Aorta (tissue), 5 donors: ENCODE measurements at regions not wholly inside any gene's neighbourhood (a gene's known extent, or its start where the extent isn't known, plus 50 kb on each side); places are given as distances from the start of the nearest gene placed in this dataset.

ENCODE experiments used
- ATAC-seq: fragments of 200-7000 bp; cut with Tn5 transposase; one replicate; pipeline ENCODE4 v1.9.1; 2022; ENCODE audit warnings: moderate library complexity; ENCODE audit not compliant: low FRiP score
- DNase-seq, 2 donors: peaks; one replicate each; pipeline ENCODE4 v3.0.0-alpha.2; 2020
- H3K27ac ChIP-seq, 2 donors: one replicate each; pipeline ENCODE4 v1.5.1; 2013; ENCODE audit warnings: low read length in 2 of 2, mild to moderate bottlenecking in 2 of 2, moderate library complexity in 2 of 2, control low read depth in 1 of 2, inconsistent platforms in 1 of 2, low read depth in 1 of 2
- H3K27me3 ChIP-seq, 2 donors: one replicate each; pipeline ENCODE4 v1.6.1; 2013; ENCODE audit warnings: control low read depth in 1 of 2, low read length in 1 of 2, mild to moderate bottlenecking in 1 of 2, moderate library complexity in 1 of 2; ENCODE audit not compliant: insufficient read depth in 2 of 2, control insufficient read depth in 1 of 2
- H3K36me3 ChIP-seq, 2 donors: one replicate each; pipeline ENCODE4 v1.6.1; 2013; ENCODE audit warnings: control low read depth in 1 of 2, low read length in 1 of 2, mild to moderate bottlenecking in 1 of 2; ENCODE audit not compliant: insufficient read depth in 2 of 2, control insufficient read depth in 1 of 2
- H3K4me1 ChIP-seq, 2 donors: one replicate each; pipeline ENCODE4 v1.6.1; 2013; ENCODE audit warnings: low read length in 2 of 2, control low read depth in 1 of 2, mild to moderate bottlenecking in 1 of 2, moderate library complexity in 1 of 2; ENCODE audit not compliant: insufficient read depth in 2 of 2, control insufficient read depth in 1 of 2
- H3K4me3 ChIP-seq, 2 donors: one replicate each; pipeline ENCODE4 v1.5.1; 2013; ENCODE audit warnings: low read length in 2 of 2, control low read depth in 1 of 2, mild to moderate bottlenecking in 1 of 2
- H3K9me3 ChIP-seq: one replicate; pipeline ENCODE4 v1.6.1; 2013; ENCODE audit warnings: mild to moderate bottlenecking, low read length; ENCODE audit not compliant: control insufficient read depth
- WGBS, 2 donors: extraction: QIAGEN DNeasy Blood & Tissue Kit; methylation state at CpG; one replicate each; pipeline ENCODE4 v1.1.7; 2013; 5-methylcytosine and 5-hydroxymethylcytosine counted together
- intact Hi-C, 2 donors: fragments of 100-400 bp; cut with DNase I; formaldehyde crosslinking; loops; one replicate each; pipeline versions ENCODE4 v1.14.2 to v1.15.0; 2022
- donor health status: healthy with polysubstance abuse.
- donor health status: Bipolar disorder and iron deficiency.
- donor health status: DM: no; HTN: no; CAD: no.
- donor health status: DM: no; HTN: no; CAD: no.
- donor health status: DM: yes; HTN: yes; CAD: no.

- Histone ChIP-seq H3K9me3 (no peaks in the 10 kb centered on the region), H3K36me3 (no peaks in the 10 kb centered on the region), H3K27ac (no peak overlapping the region), H3K4me1 (no peaks in the 10 kb centered on the region), H3K27me3 (no peaks in the 10 kb centered on the region), H3K4me3 (no peak overlapping the region)
- peak; percentile 74 for ATAC-seq
- WGBS, 2 donors, result 0 to 10% methylated on average over 1 of the region's 1 CpG
- DNase-seq, result no peak
- intact Hi-C loops, result no loop called here
Observed at GRCh38 chr11:19320827-19321226, 80.1 kb upstream of the E2F8 start.

- Histone ChIP-seq H3K4me3 (no peak overlapping the region), H3K27me3 (no peaks in the 10 kb centered on the region), H3K27ac (no peak overlapping the region), H3K4me1 (peaks cover 0 to 2% of the 10 kb centered on the region in 2 donors), H3K9me3 (no peaks in the 10 kb centered on the region), H3K36me3 (no peaks in the 10 kb centered on the region)
- DNase-seq (peak in 1 of 2 donors; percentile 64), ATAC-seq (peak; percentile 63)
- intact Hi-C loops, result no loop called here
- 7 to 9% methylated on average over 7 of the region's 7 CpGs for WGBS, 2 donors
Observed at GRCh38 chr11:19316434-19316833, 75.7 kb upstream of the E2F8 start.

DNA sequence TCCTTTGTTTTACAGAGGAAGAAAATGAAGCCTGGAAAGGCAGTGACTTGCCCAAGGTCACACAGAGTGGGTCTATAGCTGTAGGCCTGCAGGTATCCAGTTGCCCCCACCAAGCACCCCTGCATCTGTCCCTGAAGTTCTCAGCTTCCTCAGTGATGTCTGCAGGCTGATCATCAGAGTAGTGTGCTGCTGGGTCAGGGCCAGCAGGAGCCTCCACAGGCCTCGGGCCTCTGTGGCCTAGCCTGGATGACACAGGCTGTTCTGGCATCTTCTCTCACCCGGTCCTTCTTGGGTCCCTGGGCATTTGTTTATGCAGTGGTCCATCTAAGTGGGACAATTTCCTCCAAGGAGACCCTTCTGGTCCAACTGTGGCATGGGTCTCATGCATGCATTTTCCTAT lies 74.8 kb upstream of the E2F8 start:
- 85 to 89% methylated on average over 2 of the region's 2 CpGs for WGBS, 2 donors
- Histone ChIP-seq H3K36me3 (no peaks in the 10 kb centered on the region), H3K4me1 (peaks cover 0 to 2% of the 10 kb centered on the region in 2 donors), H3K27me3 (no peaks in the 10 kb centered on the region), H3K27ac (no peak overlapping the region), H3K4me3 (no peak overlapping the region), H3K9me3 (no peaks in the 10 kb centered on the region)
- no peak for DNase-seq
- intact Hi-C loops, result no loop called here
- no peak for ATAC-seq

DNA sequence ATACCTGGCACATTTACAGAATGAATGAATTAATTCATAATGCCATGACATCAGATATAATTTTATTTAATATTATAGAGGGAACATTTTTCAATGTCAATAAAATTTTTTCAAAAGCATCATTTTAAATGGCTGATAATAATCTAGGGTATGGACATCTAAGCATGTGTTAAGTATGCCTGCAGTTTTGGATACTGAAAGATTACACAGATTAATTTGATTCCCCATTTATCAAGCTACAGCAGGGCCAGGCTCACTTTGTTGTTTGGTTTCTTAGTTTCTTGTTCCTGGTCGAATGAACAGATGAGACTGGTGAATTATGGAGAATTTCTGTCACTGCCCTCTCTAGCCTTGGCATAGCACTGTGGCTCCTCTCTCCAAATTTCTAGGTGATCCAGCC lies 72.4 kb upstream of the E2F8 start:
- intact Hi-C loops, result no loop called here
- no peaks in the 10 kb centered on the region for H3K9me3 ChIP-seq
- 56 to 63% methylated on average over 1 of the region's 1 CpG for WGBS, 2 donors
- no peaks in the 10 kb centered on the region for H3K27me3 ChIP-seq
- H3K36me3 ChIP-seq, result no peaks in the 10 kb centered on the region
- no peak for DNase-seq
- ATAC-seq, result no peak
- peaks cover 0 to 2% of the 10 kb centered on the region in 2 donors for H3K4me1 ChIP-seq
- no peak overlapping the region for H3K27ac ChIP-seq
- no peak overlapping the region for H3K4me3 ChIP-seq

GRCh38 chr11:19311308-19312030 lies 70.7 kb upstream of the E2F8 start:
- ATAC-seq, result peak; percentile 88
- Histone ChIP-seq H3K27me3 (no peaks in the 10 kb centered on the region), H3K4me3 (no peak overlapping the region), H3K27ac (no peak overlapping the region), H3K36me3 (no peaks in the 10 kb centered on the region), H3K4me1 (peaks cover 0 to 2% of the 10 kb centered on the region in 2 donors), H3K9me3 (no peaks in the 10 kb centered on the region)
- peak; percentile 69 to 84 for DNase-seq
- WGBS, 2 donors, result 28 to 30% methylated on average over 3 of the region's 3 CpGs
- intact Hi-C loops, result loop anchor here (1.0 kb wide), 1 partner anchor 242 kb away; no protein-coding TSS in a partner anchor

- H3K4me3 ChIP-seq, result no peak overlapping the region
- intact Hi-C loops, result no loop called here
- H3K4me1 ChIP-seq, result peaks cover 0 to 2% of the 10 kb centered on the region in 2 donors
- 47 to 48% methylated on average over 6 of the region's 6 CpGs for WGBS, 2 donors
- ATAC-seq, result no peak
- H3K9me3 ChIP-seq, result no peaks in the 10 kb centered on the region
- no peak for DNase-seq
- H3K27ac ChIP-seq, result no peak overlapping the region
- no peaks in the 10 kb centered on the region for H3K36me3 ChIP-seq
- H3K27me3 ChIP-seq, result no peaks in the 10 kb centered on the region
Observed at GRCh38 chr11:19307498-19307897, 66.8 kb upstream of the E2F8 start.

- intact Hi-C loops, result no loop called here
Observed at GRCh38 chr11:19306179-19306944, 65.6 kb upstream of the E2F8 start.

GRCh38 chr11:19301361-19301760 lies 60.6 kb upstream of the E2F8 start:
- no peaks in the 10 kb centered on the region for H3K9me3 ChIP-seq
- no peaks in the 10 kb centered on the region for H3K36me3 ChIP-seq
- H3K4me3 ChIP-seq, result no peak overlapping the region
- no peak for ATAC-seq
- DNase-seq, result no peak
- no peaks in the 10 kb centered on the region for H3K4me1 ChIP-seq
- intact Hi-C loops, result no loop called here
- no peak overlapping the region for H3K27ac ChIP-seq
- 98 to 100% methylated on average over 1 of the region's 1 CpG for WGBS, 2 donors
- no peaks in the 10 kb centered on the region for H3K27me3 ChIP-seq

More at GRCh38 chr11:19306179-19306944, 65.6 kb upstream of the E2F8 start:
- no peak for DNase-seq
- Histone ChIP-seq H3K9me3 (no peaks in the 10 kb centered on the region), H3K27ac (no peak overlapping the region), H3K4me1 (no peaks in the 10 kb centered on the region), H3K4me3 (no peak overlapping the region), H3K27me3 (no peaks in the 10 kb centered on the region), H3K36me3 (no peaks in the 10 kb centered on the region)
- no peak for ATAC-seq
- WGBS, 2 donors, result 87 to 88% methylated on average over 9 of the region's 9 CpGs

GRCh38 chr11:19294444-19294843 lies 53.7 kb upstream of the E2F8 start:
- Histone ChIP-seq H3K4me1 (no peaks in the 10 kb centered on the region), H3K9me3 (no peaks in the 10 kb centered on the region), H3K27me3 (peaks cover 0 to 4% of the 10 kb centered on the region in 2 donors), H3K4me3 (no peak overlapping the region), H3K27ac (no peak overlapping the region), H3K36me3 (no peaks in the 10 kb centered on the region)
- DNase-seq (no peak), ATAC-seq (no peak)
- intact Hi-C loops, result no loop called here
- WGBS, 2 donors, result 73 to 76% methylated on average over 4 of the region's 4 CpGs
